Activated T-cell treated with anti-CD3 and anti-CD28 coated beads for 4 hours (primary cell): ENCODE measurements at regions not wholly inside any gene's neighbourhood (a gene's known extent, or its start where the extent isn't known, plus 50 kb on each side); places are given as distances from the start of the nearest gene placed in this dataset.
"Not testable (repeated sequence)": the region's sequence is repeated elsewhere in the genome, so short reads cannot be mapped to it uniquely, and the experiment has no call there.

Source experiments
- DNase-seq: peaks from one replicate; pipeline ENCODE4 v3.0.0-alpha.2; 2020

DNA sequence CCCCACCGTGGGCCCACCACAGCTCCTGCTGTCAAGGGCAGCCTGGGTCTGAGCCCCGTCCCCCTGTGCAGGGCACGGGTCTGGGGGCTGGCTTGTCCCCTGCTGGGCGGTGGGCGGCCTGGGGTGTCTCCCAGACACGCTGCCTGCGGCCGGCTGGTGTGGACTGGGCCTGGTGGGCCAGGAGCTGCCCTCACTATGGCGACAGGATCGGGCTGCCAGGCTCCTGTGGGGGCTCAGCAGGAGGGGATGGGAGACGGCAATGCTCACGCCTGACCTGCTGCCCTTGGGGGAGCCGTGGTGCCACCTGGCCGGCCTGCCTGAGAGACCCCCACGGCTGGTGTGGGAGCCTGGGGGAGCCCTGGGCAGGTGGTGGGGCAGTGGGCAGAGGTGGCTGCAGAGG lies 156.1 kb downstream of the TMEM121 start:
- not testable (repeated sequence) for DNase-seq

DNA sequence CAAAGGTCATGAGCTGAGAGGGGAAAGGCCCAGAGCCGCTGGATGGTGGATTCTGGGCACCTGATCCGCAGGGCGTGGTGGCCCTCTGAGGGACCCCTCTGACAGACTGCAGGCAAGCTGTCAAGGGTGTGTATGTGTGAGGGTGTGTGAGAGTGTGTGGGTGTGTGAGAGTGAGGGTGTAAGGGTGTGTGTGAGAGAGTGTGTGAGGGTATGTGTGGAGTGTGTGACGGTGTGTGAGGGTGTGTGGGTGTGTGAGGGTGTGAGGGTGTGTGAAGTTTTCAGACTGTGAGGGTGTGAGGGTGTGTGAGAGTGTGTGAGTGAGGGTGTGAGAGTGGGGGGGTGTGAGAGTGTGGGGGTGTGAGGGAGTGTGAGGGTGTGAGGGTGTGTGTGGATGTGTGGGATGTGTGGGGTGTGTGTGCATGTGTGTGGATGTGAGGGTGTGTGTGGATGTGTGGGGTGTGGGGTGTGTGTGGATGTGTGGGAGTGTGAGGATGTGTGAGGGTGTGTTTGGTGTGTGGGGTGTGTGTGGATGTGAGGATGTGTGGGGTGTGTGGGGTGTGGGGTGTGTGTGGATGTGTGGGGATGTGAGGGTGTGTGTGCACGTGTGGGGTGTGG lies 156.7 kb downstream of the TMEM121 start:
- DNase-seq, result no peak

DNA sequence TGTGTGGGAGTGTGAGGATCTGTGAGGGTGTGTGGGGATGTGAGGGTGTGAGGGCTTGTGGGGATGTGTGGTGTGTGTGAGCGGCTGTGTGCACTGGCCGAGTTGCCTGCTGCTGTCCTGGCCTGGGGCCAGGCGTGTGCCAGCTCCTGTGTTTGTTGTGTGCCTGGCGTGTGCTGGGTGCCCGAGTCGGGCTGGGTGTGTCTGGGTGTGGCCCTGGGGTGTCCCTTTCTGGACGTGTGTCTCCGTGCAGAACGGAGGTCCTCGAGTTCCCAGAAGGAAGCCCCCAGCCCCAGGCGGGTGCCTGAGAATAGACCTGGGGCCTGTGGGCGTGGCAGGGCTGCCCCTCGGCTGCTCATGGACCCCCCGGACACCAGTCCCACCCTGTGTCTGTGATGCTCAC lies 157.7 kb downstream of the TMEM121 start:
- DNase-seq, result not testable (repeated sequence)

DNA sequence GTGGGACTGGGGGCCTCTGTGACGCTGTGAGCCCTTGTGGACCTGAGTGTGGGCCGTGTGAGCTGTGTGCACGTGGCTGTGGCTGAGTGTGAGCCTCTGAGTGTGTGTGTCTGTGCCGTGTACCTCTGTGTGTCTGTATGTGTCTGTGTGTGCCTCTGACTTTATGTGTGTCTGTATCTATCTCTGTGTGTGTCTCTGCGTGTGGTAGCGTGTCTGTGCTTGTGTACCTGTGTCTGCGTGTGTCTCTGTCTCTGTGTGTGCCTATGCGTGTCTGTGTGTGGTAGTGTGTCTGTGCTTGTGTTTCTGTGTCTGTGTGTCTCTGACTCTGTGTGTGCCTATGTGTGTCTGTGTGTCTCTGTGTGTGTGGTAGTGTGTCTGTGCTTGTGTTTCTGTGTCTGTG lies 158.2 kb downstream of the TMEM121 start:
- not testable (repeated sequence) for DNase-seq

DNA sequence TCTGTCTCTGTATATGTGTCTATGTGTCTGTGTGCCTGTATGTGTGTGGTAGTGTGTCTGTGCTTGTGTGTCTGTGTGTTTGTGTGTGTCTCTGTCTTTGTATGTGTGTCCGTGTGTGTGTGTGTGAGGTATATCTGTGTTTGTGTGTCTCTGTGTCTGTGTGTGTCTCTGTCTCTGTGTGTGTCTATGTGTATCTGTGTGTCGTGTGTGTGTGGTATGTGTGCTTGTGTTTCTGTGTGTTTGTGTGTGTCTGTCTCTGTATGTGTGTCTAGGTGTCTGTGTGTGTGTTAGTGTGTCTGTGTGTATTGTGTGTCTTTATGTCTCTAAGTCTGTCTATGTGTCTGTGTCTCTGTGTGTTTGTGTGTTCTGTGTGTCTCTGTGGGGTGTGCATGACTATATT lies 158.6 kb downstream of the TMEM121 start:
- DNase-seq, result no peak

DNA sequence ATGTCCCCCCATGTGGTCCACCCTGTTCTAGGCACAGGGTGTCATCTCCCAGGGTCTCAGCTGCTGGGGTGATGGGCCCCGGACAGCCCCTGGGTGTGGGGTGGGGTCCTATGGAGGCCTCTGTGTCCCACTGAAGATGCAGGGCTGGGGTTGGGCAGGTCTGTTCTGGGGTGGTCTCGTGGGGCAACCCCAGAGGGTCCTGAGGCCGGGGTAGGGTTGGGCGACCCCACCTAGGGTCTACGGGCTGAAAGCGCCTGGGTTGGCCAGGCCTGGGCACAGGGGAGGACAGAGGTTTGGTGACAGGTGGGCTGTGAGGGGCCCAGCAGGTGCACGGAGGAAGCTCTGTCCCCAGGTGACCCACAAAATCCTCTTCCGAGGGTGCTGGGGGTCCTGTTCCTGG lies 159.2 kb downstream of the TMEM121 start:
- not testable (repeated sequence) for DNase-seq

DNA sequence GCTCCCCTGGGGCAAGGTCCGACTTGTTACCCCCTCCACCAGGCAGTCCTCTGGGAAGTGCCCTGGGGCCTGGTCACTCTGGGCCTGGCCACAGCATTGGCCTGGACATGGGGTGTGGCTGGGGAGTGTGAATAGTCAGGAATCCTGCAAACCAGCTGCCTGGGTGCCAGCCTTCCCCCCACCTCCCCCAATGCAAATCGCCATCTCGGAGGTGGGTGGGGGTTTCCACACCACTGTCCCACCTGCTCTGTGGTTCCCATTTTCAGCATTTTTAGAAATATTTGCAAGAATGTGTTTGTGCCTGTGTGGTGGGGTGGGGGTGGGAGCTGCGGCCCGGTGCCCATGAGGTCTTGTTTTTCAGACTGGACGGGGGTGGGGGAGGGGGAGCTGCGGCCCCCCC lies 159.7 kb downstream of the TMEM121 start:
- not testable (repeated sequence) for DNase-seq

DNA sequence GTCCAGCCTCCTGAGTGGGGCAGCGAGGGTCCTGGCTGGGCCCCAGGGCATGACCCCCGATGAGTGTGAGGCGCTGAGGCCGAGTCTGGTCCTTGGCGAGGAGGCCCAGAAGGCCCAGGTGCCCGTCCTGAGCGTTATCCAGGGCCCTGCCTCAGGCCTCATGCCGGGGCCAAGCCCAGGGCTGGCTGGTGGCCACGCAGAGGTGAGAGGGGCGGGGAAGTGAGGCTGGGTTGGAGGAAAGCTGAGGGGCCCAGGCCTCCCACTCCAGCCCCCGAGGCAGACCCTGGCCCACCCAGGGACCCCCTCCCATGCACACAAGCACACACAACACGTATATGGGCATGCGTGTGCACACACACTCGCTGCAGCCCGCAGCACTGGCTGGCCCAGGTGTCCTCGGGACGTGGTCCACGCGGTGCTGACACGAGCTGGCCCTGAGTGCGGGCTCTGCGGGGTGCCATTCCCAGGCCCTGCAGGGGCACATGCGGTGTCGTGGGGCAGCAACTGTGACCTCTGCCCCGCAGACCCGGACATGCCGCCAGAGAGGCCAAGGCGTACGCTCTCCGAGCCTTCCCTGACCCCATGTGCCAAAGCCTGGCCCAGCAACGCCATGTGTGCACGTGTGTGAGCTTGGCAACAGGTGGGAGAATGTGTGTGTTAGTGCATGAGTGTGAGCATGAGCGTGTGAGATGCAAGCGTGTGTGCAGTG lies 160.2 kb downstream of the TMEM121 start:
- DNase-seq, result not testable (repeated sequence)

DNA sequence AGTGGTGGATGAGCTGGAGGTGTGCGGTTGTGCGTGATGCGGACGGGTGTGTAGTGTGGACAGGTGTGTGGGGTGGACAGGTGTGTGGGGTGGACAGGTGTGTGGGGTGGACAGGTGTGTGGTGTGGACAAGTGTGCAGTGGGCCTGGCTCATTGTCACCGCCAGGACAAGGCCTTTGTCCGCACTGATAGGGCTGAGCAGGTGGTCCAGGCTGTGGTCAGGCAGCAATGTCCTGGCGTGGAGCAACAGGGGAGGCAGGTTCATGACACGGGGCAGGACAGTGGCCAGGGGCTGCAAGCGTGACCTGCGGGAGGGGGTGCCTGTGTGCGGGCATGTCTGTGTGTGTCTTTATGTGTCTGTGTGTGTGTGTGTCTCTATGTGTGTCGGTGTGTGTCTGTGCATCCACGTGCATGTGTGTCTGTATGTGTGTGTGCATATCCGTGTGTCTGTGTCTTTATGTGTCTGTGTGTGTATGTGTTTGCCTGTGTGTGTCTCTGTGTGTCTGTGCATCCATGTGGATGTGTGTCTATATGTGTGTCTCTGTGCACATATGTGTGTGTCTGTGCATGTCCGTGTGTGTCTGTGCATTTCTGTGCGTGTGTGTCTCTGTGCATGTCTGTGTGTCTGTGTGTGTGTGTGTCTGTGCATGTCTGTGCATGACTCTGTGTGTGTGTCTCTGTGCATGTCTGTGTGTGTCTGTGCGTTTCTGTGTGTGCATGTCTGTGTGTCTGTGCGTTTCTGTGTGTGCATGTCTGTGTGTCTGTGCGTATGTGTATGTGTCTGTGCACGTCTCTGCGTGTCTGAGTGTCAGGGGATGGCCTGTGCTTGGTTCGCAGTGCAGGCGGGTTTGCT lies 161.0 kb downstream of the TMEM121 start:
- not testable (repeated sequence) for DNase-seq

DNA sequence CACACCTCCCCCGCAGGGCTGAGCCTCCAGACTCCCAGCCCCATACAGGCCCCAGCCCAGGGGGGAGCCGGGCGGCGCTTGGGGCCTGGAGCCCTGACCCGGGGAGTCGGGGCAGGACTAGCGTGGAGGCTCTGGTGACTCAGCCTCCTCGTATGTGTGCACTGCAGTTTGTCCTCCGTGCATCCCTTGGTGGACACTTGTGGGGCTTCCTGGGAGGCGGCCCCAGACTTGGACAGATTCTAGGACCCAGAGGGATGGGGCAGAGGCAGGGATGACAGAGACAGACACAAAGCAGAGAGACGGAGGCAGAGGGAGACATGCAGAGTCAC lies 161.6 kb downstream of the TMEM121 start:
- DNase-seq, result not testable (repeated sequence)

DNA sequence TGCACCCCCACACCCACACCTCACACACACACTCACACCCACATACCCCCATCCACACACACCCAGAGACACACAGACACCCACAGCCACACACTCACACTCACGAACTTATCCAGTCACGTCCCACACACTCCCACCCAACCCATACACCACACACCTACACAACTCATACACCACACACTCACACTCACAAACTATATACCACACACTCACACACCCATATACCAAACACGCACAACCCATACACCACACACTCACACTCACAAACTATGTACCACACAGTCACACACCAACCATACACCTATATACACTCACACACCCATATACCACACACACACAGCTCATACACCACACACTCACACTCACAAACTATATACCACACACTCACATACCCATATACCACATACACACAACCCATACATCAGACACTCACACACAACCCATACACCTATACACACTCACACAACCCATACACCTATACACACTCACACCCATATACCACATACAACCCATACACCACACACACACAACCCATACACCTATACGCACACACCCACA lies 162.4 kb downstream of the TMEM121 start:
- DNase-seq, result not testable (repeated sequence)

DNA sequence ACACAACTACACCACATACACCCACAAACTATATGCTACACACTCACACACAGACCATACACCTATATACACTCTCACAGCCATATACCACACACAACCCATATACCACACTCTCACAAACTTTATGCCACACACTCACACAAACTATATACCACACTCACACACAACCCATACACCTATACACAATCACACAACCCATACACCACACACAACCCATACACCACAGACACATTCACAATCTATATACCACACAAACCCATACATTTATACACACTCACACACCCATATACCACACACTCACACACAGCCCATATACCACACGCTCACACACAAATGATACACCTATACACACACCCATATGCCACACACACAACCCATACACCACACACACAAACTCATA lies 163.3 kb downstream of the TMEM121 start:
- no peak for DNase-seq

DNA sequence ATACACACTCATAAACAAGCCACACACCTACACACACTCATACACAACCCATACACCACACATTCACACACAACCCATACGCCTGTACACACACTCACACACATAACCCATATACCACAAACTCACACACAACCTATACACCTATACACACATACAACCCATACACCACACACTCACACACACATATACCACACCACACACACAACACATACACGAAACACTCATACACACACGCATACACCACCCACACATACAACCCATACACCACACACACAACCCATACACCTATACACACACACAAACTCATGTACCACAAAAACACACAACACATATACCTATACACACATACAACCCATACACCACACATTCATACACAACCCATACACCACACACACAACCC lies 164.3 kb downstream of the TMEM121 start:
- no peak for DNase-seq

DNA sequence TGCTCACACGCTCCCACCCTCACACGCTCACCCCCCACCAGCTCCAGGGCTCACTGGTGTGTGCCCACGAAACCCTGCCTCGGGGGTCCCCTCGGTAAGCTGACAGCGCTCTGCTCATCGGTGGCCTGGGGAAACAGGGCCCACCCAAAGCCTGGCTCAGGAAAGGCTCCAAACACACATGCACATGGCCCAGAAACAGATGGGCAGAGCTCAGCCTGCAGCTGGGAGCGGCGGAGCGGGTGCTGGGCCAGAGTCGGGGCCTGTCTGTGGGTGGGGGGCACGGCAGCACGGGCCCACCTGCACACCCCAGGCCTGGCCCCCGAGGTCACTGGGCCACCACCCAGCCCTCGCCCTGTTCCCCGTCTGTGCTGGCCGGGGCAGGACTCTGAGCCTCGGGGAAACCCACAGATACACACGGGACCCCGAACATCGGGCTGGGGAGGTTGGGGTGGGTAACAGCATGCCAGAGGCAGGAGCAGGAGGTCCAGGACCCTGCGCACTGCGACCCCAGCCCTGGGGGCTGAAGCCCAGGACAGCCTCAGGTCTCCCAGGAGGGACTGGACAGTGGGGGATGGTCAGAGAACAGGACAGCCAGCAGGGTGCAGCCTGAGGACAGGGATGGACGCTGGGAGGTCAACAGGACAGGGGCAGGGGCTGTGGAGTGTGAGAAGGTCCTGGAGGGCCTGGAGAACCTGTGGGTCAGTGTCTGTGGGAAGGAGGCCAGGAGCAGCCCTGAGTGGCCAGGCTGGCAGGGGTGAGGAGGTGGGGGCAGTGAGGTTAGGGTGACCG lies 165.1 kb downstream of the TMEM121 start:
- not testable (repeated sequence) for DNase-seq

DNA sequence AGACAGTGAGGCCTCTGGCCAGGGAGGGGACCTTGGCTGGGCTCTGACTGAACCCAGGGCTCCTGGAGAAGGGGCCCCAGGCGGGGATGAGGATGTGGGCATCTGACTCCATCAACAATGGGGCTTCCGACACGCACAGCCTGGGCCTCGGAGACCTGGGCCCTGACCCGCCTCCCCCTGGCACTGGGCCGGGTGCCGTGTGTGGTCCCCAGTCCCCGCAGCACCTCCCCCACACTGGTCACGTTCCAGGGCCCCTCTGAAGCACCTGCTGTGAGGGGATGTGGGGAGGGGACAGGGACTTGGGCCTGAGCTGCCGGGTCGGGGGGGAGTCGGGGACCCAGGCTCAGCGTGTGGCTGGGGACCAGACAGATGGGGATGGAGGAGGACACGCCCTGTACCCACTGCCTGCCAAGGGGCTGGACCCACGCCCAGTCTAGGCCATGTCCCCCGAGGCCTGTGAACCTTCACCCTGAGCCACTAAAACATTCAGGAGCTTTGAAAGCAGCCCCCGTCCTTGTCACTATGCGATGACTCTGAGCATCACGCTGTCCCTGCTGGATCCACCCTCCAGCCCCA lies 165.8 kb downstream of the TMEM121 start:
- not testable (repeated sequence) for DNase-seq

DNA sequence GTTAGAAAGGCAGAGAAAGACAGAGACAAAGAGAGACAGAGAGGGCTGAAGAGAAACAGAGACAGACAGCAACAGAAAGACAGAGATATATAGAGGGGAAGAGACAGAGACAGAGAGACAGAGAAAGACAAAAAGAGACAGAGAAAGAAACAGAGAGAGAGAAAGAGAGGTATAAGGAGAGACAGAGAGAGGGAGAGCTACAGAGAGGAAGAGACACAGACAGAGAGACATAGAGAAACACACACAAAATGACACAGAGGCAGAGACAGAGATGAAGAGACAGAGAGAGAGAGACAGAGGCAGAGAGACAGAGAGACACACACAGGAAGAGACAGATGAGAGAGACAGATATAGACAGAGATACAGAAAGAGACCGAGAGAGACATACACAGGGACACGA lies 168.6 kb downstream of the TMEM121 start:
- no peak for DNase-seq

DNA sequence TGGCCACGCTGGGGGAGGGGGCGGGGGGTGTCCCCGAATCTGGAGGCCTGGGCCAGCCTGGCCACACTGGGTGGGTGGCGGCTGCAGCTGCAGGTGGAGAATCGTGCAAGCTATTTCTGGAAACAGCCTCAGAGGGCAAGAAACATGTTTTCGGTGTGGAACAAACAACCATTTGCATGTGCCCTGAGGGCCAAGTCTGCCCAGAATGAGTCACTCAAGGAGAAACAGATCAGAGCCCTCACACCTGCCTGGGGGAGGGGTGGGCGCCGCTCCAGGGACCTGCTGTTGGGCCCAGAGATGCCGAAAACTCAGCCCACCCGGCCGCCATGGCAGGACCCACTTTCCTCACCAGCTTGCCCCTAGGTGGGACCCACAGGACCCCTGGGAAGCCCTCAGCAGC lies 170.0 kb downstream of the TMEM121 start:
- DNase-seq, result not testable (repeated sequence)

DNA sequence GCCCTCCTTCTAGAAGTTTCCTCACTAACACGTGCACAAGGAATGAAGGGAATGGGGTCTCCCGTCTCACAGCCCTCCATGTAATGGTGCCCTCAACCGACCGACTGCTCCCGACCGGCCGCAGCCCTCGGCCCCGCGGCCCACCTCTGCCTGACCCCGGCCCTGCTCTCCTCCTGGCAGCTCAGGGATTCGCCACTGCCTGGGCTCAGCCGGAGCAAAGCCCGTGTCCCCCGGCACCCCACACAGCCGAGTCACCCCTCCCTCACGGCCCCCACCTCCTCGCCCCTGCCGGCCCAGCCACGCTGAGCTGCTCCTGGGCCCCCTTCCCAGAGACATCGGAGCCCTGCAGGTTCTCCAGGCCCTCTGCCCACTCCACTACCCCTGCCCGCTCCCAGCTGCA lies 171.0 kb downstream of the TMEM121 start:
- DNase-seq, result not testable (repeated sequence)

DNA sequence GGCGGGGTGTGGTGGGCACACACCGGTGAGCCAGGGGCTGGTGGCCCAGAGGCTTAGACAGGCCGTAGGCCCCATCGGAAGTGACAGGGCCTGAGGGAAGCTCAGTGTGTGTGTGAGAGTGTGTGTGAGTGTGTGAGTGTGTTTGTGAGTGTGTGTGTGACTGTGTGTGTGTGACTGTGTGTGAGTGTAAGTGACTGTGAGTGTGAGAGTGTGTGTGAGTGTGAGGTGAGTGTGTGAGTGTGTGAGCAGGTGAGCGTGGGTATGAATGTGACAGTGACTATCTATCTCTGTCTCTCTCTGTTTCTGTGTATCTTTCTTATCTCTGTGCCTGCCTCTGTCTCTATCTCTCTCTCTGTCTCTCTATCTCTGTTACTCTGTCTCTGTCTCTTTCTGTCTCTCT lies 171.6 kb downstream of the TMEM121 start:
- DNase-seq, result not testable (repeated sequence)

DNA sequence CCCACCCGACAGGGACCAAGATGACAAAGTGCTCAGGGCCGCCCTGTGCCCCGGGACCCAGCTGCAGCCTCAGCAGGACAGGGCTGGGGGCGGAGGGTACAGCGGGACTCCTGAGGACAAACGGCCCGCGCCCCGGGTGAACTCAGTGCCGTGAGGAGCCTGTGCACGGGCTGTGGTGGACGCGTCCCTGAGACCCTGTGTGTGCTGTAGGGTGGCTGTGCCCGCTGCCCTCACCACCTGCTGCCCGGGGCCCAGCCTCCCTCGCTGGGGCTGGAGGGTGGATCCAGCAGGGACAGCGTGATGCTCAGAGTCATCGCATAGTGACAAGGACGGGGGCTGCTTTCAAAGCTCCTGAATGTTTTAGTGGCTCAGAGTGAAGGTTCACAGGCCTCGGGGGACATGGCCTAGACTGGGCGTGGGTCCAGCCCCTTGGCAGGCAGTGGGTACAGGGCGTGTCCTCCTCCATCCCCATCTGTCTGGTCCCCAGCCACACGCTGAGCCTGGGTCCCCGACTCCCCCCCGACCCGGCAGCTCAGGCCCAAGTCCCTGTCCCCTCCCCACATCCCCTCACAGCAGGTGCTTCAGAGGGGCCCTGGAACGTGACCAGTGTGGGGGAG lies 172.7 kb downstream of the TMEM121 start:
- DNase-seq, result not testable (repeated sequence)

DNA sequence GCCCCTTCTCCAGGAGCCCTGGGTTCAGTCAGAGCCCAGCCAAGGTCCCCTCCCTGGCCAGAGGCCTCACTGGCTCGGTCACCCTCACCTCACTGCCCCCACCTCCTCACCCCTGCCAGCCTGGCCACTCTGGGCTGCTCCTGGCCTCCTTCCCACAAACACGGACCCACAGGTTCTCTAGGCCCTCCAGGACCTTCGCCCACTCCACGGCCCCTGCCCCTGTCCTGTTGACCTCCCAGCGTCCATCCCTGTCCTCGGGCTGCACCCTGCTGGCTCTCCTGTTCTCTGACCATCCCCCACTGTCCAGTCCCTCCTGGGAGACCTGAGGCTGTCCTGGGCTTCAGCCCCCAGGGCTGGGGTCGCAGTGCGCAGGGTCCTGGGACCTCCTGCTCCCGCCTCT lies 173.3 kb downstream of the TMEM121 start:
- not testable (repeated sequence) for DNase-seq

DNA sequence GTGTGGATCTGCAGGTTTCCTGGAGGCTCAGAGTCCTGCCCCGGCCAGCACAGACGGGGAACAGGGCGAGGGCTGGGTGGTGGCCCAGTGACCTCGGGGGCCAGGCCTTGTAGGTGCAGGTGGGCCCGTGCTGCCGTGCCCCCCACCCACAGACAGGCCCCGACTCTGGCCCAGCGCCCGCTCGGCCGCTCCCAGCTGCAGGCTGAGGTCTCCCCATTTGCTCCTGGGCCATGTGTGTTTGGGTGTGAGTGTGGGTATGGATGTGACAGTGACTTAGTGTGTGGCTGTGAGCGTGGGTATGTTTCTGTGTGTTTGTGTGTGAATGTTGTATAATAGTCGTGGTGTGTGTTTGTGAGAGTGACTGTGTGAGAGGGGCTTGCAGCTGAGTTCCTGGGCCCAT lies 173.8 kb downstream of the TMEM121 start:
- not testable (repeated sequence) for DNase-seq
